ENCODE measurements at regions not wholly inside any gene's neighbourhood (a gene's known extent, or its start where the extent isn't known, plus 50 kb on each side); places are given as distances from the start of the nearest gene placed in this dataset.

DNA sequence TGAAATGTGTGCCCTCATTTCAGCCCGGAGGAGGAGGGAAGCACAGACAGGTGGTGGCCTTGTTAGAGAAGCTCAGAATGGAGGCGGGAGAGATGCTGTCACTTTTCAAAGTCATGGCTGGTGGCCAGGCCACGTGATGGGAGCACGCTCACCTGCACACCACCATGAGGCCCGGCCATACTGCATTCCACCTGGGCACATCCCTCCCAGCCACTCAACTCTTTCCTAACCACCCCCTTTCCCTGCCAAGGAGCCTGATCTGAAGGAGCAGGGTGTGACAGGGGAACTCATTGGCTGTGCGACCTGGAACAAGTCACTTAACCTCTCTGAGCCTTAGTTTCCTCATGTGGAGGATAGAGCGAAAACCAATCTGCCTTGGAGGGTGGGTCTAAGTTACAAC is 364.5 kb downstream of the CTTN start:
- TF ChIP-seq, protein P1, sequence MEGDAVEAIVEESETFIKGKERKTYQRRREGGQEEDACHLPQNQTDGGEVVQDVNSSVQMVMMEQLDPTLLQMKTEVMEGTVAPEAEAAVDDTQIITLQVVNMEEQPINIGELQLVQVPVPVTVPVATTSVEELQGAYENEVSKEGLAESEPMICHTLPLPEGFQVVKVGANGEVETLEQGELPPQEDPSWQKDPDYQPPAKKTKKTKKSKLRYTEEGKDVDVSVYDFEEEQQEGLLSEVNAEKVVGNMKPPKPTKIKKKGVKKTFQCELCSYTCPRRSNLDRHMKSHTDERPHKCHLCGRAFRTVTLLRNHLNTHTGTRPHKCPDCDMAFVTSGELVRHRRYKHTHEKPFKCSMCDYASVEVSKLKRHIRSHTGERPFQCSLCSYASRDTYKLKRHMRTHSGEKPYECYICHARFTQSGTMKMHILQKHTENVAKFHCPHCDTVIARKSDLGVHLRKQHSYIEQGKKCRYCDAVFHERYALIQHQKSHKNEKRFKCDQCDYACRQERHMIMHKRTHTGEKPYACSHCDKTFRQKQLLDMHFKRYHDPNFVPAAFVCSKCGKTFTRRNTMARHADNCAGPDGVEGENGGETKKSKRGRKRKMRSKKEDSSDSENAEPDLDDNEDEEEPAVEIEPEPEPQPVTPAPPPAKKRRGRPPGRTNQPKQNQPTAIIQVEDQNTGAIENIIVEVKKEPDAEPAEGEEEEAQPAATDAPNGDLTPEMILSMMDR (IDR thresholded peaks at IDR 0.05; ENCODE audit: low read depth, low read length, missing input control), result no peak
- TF ChIP-seq YY1 (IDR thresholded peaks at IDR 0.05) (no peak), SP1 (IDR thresholded peaks at IDR 0.05) (no peak)

All from liver (tissue), 3 donors.